ELR (cell line): ENCODE measurements at regions not wholly inside any gene's neighbourhood (a gene's known extent, or its start where the extent isn't known, plus 50 kb on each side); places are given as distances from the start of the nearest gene placed in this dataset.
A peak's percentile ranks its signal among the peaks of the same experiment; 100 is the strongest.

ENCODE experiments used
- DNase-seq: peaks from one replicate; pipeline ENCODE4 v3.0.0-alpha.2; 2015; ENCODE audit warnings: low read depth

DNA sequence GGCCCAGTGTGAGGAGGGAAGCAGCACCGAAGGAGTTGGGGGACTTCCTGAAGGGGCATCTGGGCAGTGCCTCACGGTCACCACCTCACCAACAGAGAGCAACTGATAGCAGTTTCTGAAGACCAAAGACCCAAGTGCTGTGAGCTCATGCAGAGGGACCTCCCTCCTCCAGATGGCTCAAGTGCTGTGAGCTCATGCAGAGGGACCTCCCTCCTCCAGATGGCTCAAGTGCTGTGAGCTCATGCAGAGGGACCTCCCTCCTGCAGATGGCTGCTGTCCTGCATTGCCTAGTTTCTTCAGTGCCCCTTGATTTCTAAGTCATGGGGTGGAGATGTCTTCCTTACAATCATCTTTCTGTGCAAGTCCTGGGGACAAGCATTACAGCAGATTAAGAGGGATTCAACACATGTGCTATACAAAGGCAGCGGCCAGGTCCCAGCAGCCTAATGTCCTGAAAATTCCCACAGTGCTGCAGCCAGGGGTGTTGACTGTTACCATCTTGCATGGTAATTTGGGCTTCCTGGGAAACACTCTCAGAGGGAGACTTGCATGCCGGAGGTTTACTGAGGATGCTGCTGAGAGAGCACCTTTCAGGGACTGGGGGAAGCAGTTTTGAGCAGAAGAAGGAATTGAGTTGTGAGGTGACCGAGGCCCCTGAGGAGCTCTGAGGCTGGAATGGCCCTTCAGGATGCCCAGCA is 409.3 kb downstream of the GALR1 start:
- no peak for DNase-seq

DNA sequence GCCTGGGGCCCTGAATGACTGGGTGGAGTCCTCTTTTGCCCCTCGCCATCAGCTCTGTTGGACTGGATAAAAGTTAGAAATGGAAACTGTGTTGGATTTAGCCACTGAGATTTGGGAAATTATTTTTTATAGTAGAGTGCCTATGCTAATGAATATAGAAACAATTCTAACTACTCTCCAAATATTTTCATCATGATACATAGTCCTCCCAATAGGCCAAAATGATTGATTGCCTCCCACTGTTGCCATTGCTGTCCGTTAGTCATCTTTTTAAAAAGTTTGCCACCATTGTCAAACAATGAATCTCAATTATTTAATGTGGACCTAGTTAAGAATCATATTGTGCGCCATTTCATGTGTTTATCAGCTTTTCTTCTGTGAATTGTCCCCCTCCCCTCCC is 417.0 kb downstream of the GALR1 start:
- DNase-seq: no peak

DNA sequence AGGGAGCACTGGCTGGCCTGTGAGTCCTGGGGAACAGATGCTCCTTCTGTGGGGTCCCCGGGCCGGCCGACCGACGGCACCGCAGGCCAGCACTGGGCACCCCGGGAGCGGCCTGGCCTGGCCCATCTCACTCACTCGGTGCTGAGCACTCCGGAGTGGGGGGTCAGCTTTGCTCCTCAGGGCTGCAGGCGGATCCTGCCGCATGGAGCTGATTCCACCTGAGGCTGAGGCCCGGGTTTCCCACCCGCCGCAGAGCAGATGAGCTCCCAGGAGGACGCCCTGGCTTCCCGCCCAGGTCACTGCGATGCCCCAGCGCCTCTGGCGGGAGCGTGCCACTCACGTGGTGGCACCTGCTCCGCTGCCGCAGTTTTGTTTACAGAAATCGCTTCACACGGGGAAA is 418.6 kb downstream of the GALR1 start:
- no peak for DNase-seq

DNA sequence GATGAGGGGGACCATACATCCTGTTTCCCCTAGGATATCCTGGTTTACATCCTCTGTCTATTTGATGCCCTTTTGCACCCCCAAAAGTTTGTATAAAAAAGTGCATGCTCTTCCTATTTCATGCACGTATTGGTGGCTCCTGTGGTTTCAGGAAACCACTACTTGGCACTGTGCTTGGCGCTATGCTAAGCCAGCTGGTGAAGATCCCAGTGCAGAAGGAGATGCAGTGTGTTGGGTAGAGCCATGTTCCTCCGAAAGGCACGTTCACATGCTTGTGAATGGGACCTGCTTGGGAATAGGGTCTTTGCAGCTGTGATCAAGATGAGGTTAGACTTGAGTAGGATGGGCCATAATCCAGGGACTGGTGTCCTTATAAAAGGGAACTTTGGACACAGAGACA is 419.7 kb downstream of the GALR1 start:
- no peak for DNase-seq

DNA sequence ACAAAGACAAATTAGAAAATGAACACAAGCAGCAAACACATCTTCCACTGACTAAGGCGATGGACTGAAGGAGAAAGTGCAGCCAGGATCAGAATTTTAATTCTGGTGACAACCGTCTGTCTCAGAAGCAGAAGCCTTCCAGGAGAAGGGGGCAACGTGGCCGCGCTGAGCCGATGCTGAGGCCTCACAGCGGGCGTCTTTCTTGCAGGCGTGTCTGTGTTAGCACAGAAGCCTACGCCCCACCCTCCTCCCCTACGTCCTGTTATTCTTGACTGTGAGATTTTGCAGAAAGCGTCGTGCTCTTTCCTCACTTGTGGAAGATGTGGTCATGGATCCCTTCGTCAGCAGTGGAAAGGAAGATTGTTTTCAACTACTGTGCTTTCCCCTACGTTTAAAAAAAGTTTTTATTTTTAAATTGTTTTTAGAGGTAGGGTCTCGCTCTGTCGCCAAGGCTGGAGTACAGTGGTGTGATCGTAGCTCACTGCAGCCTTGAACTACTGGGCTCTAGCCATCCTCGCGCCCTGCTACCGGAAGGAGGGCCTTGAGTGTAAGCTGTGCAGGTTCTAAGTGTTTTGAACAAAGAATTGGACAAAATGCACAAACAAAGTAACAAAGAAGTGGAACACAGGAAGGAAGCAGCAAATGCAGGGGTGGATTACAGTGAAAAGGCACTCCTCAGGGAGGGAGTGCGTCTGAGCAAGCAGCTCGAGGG is 422.0 kb downstream of the GALR1 start:
- no peak for DNase-seq

DNA sequence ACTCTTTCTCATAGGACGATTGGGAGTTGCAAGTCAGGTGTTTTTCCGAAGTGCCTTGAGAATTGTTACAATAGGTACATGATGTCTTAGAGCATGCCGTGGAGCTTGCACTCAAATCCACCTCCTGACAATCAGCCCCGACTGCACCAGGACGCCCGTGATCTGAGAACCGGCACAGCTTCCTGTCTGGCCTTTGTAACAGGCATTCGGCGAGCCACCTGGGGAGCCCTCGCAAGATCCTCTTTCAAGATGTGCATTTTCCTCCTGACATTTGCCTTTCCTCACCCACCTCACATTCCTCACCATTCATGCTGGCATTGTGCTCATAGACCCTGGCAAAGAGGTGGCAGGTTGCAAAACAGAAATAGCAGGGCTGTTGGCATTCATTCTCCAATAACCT is 427.3 kb downstream of the GALR1 start:
- DNase-seq: no peak

DNA sequence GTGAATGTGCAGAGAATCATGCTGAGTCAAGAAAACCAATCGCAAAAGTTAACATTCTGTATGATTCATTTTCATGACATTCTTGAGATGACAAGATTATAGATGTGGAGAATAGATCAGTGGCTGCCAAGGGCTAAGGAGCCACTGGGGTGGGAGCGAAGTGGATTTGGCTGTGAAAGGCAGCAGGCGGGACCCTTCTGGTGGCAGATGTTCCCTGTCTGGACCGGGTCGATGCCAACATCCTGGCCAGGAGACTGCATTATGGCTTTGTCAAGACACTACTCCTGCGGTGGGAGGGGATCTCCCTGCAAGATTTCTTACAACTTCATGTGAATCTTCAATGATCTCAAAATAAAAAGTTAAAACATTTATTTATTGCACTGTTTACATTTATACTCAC is 427.9 kb downstream of the GALR1 start:
- no peak for DNase-seq

DNA sequence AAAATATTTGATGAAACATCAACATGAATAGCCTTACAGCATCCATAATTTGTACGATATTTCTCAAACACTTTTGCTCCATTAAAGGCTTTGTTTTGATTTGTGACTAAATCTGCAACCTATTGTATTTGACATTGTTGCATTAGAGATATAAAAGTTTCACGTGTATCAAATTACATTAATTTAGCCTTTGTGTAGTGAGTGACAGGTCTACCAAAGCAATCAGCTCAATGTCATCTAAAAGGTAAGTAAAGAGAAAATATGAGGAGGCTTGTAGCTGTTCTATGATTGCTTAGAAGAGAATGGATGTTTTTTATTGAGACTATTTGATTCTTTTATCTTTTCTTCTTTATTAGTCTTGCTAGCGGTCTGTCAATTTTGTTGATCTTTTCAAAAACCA is 430.2 kb downstream of the GALR1 start:
- DNase-seq: no peak

DNA sequence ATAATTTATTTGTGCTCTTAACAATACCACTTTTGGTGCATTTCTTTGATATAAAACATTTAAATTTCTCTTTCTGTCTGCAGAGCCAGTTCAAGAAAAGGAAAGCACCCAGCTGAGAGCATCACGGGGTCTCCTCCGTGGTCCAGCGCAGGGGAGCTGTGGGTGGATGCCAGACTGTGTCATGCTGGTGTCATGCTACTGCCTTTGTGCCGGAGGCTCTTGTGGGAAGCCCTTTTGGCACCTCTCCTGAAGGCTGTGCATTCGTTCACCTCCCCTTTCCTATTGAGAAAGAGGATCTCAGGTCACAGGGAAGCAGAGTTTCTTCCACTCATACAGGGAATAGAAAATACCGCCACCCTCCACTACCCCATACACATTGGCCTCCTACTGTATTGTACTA is 450.4 kb downstream of the GALR1 start:
- DNase-seq: no peak

DNA sequence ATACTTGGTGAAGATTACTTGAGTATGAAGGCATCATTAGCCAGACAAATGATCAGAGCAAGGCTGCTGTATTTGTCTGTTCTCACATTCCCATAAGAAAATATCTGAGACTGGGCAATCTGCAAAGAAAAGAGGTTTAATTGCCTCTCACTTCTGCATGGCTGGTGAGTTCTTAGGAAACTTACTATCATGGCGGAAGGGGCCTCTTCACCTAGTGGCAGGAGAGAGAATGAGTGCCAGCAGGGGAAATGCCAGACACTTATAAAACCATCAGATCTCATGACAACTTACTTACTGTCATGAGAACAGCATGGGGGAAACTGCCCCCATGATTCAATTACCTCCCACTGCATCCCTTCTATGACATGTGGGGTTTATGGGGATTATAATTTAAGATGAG is 452.3 kb downstream of the GALR1 start:
- no peak for DNase-seq

DNA sequence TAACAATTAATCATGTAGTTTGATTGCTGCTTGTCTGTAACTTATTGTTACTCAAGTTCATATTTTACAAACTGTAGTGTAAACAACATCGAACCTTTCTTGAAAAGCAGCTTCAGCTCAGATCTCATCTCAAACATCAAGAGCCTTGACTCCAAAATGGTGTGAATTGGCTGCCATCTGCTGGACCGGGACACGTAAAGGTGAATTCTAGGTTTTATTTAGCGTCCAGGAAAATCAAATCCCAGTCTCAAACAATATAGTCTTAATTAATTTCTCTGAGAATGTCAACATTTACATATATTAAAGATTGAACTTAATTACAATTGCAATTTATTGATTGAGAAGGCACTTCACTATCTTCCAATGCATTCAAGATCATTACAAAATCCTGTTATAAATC is 453.0 kb downstream of the GALR1 start:
- DNase-seq: peak; percentile 4

DNA sequence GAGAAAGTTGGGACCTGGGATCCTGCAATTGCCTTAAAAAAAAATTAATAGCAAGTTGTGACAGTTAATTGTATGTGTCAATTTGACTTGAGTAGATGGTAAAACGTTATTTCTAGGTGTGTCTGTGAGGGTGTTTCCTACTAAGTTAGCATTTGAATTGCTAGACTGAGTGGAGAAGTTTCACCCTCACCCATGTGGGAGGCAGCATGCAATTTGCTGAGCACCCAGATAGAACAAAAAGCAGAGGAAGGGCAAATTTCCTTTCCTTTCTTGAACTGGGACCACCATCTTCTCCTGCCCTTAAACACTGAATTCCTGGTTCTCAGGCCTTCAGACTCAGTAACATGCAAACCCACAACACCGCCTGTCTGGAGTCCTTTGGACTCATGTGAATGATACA is 455.7 kb downstream of the GALR1 start:
- no peak for DNase-seq

DNA sequence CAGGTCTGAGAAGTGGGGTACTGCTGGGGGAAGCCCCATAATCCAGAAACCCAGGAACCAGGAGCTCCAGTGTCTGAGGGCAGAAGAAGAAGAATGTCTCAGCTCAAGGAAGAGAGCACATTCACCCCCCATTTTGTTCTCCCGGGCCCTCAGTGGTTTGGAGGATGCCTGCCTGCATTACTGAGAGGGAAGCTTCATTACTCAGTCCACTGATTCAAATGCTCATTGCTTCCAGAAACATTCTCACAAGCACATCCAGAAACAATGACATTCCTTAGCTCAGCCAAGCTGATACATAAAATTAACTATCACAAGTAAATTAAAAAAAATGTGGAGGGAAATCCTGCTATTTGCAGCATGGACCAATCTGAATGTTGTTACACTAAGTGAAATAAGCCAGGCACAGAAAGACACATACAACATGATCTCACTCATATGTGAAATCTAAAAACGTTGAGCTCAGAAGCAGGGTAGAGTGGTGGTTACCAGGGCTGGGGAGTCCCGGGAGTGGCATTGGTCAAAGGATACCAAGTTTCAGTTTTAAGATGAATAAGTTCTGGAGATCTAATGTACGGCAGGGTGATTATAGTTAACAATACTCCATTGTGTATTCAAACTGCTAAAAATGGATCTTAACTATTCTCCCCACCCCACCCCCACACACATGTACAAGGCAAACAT is 459.3 kb downstream of the GALR1 start:
- no peak for DNase-seq

DNA sequence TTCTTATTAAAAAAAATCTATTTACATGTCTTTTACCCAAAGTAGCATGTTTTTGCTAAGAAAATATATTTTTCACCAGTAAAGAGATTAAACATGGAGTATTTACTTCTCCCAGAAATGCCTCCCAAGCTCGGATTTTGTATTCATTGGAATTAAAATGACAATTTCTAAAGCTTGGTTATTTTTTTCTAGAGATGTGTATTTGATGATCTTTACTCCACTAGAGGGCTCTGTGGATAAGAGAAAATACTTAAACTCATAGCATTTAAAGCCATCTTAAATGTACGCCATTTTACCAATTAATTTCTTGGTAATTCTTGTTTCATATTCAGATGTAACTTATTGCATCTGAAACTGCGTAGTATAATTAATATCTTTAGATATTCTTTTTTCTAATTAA is 461.4 kb downstream of the GALR1 start:
- DNase-seq: peak; percentile 15

DNA sequence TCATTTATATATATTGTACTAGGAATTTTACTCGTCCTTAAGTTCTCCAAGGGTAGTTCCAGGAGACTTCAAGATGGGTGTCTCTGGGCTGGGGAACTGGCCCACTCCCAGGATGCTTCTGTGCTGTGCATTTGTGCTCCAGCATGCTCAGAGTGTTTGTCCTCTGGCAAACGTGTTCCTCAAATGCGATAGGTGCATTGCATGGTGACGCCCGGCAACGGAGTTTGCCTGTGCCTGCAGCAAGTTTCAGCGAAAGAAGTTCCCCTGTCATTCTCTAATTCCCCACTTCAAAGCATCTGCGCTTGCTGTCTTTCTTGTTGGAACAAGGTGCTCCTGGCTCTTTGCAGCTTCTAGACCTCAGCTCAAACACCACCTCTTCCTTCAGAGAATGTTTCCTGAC is 465.1 kb downstream of the GALR1 start:
- no peak for DNase-seq

DNA sequence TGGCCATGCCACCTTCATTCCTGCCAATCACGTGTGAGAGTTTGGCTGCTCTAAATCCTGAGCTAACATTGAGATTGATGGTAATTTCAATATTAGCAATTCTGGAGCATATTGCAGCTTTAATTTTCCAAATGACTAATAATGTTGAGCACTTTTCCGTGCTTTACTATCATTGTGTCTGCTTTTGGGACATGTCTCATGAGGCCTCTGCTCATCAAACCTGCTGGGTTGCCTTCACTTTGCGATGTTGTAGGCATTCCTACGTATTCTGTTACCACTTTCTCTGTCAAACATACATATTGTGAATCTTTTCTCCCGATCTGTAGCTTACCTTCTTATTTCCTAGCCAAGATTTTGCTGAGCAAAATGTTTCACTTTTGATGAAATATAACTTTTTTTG is 466.6 kb downstream of the GALR1 start:
- DNase-seq: no peak

DNA sequence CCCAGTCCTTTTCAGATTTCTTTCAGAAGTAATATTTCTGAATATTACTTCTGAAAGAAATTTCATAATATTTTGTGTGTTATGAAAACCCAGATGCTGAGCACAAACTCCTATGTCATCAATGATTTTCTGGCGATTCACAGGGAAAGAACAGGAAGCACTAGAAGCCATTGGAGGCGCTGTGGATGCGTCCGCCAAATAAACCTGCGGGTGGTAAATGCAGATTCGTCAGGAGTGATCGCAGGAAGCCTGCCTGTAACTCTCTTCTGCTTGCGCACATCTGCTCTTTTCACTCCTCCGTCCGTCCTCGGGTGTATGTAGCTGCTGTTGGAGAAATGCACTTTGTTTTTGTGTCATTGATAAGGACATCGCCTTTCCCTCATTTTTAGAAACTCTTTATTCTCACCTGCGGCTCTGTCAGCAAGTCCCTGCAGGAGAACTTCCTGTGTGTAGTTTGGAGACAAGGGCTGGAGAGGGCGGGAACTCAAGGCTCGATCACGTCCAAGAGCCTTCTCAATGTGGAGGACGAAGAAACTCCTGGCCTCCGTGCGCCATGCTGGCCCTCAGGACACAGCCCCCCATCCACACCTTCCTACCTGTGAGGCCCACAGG is 483.8 kb downstream of the GALR1 start:
- no peak for DNase-seq

DNA sequence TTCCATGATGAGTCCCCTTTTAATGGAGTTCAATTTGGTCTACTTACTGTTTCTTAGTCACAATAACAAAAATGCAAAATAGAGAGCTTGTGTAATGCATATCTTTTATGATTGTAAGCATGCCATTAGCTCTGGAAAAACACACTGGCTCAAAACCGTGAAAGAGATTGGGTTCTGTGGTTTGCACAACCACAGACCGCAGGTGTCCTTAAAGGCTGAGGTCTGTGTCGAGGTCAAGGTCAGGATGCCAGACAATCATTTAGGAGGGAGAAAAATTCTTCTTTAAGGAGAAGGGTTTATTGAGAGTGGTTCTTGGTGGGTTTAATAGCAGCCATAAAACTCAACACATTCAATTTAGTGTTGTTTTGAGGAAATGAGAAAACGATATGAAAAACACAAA is 487.2 kb downstream of the GALR1 start:
- DNase-seq: no peak

DNA sequence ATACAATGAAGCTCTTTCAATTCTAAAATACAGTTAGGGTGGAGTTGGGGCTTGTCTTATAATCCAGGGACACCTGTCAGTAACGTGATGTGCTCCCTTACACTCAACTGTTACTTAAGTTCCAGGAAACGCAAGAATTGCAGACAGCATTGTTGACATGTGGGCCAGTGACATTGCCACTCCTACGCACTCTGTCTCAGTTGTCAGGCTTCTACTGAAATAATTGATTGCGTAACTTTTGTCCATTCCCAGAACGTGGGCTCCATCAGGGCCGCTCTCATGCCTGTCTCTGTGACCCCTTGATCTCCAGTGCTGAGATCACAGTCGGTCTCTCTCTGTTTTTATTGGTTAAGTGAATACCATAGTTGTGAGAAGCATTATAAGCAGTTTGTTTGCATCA is 487.8 kb downstream of the GALR1 start:
- DNase-seq: no peak

DNA sequence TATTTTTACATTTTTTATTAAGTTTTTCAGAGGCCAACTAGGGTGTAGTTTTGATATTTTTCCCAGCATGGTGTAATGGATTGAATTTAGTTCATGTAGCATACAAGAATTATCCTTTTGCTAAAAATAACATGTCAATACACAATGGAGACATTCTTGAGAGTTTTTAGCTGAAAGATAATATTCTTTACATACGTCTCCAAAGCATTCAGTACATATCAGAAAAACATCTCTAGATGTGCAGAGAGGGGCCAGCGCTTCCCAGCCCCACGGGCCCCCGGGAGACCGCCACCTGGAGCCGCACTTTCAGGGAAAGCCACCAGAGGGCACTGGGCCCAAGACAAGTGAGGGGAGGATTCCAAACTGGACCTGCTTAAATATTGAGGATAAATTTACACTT is 499.4 kb downstream of the GALR1 start:
- no peak for DNase-seq

DNA sequence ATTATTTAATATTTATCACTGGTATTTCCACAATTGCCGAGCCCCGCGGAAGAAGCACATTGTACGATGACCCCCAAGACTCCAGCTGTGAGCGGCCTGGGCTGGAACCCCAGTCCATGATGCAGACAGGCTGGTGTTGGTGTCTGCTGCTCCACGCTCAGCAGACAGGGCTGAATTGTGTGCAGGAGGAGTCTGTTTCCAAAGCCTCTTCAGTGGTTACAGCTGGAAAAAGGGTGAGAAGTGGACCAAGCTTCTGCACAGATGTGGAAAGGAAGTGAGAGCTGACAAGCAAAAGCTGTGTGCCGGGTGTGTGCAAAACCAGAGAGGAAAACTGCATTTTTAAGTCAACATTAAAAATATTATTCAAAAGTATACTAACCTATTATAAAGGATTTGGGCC is 500.4 kb downstream of the GALR1 start:
- no peak for DNase-seq

DNA sequence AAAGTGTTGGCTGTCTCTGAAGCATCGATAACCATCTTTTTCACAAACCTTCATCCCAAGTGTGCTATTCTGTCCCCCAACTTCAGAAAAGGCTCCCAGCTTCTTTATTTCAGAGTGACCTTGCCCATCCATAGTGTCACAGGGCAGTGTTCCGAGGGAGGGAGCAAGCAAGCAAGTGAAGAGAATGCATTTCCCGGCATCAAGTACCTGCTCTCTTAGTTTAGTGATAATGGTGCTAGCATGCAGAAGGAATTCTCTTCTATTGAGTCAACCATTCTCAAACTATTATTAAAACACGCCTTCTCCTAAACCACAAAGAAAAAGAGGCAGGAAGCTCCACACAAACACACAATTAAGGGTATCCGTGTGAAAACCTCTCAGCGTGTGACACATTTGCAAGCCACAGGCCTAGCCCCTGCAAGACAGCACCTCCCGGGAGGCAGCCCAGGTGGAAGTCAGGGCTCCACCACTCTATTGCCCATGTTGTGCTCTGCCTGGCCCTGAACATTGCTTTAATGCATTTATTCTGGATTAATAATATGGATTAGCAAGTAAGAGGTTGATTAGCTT is 504.9 kb downstream of the GALR1 start:
- no peak for DNase-seq

DNA sequence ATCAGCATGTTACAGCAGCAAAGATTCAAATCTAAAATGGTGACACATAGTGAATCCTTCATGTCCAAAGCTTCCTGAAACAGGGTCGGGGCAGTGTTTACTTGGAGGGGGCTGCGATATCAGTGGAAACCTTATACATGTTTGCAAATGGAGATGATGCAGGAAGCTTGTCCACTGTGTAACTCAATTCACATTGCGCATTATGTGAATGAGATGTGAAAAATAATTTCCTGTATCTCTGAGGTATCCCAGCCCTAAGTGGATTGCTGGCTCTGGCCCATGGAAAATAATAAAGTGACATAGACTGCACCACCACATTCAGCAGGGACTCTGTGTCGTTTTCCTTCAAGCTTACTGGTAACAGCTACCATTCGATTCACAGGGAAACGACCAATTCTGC is 505.5 kb downstream of the GALR1 start:
- no peak for DNase-seq
